ENCODE measurements at regions not wholly inside any gene's neighbourhood (a gene's known extent, or its start where the extent isn't known, plus 50 kb on each side); places are given as distances from the start of the nearest gene placed in this dataset.

- no peak for TF ChIP-seq ELF1 (IDR thresholded peaks at IDR 0.05; ENCODE audit: borderline replicate concordance, low read depth)
- TF ChIP-seq CTCF (IDR thresholded peaks at IDR 0.05 in 2 of 3, conservative IDR thresholded peaks at IDR 0.05 in 1 of 3; ENCODE audit: borderline replicate concordance in 1 of 3, insufficient read depth in 1 of 3, low read depth in 2 of 3, low read length in 2 of 3), result no peak
Measured at GRCh38 chr12:58356794-58357193, 415.4 kb downstream of the ATP23 start.
